GM19372 (cell line): ENCODE measurements at regions not wholly inside any gene's neighbourhood (a gene's known extent, or its start where the extent isn't known, plus 50 kb on each side); places are given as distances from the start of the nearest gene placed in this dataset.
"Not testable (repeated sequence)": the region's sequence is repeated elsewhere in the genome, so short reads cannot be mapped to it uniquely, and the experiment has no call there.

Experiments used
- ATAC-seq: cut with Tn5 transposase; IDR thresholded peaks from one replicate; pipeline ENCODE4 v1.9.1; 2021; ENCODE audit warnings: mild to moderate bottlenecking, low read depth, moderate library complexity; ENCODE audit not compliant: unreplicated experiment

DNA sequence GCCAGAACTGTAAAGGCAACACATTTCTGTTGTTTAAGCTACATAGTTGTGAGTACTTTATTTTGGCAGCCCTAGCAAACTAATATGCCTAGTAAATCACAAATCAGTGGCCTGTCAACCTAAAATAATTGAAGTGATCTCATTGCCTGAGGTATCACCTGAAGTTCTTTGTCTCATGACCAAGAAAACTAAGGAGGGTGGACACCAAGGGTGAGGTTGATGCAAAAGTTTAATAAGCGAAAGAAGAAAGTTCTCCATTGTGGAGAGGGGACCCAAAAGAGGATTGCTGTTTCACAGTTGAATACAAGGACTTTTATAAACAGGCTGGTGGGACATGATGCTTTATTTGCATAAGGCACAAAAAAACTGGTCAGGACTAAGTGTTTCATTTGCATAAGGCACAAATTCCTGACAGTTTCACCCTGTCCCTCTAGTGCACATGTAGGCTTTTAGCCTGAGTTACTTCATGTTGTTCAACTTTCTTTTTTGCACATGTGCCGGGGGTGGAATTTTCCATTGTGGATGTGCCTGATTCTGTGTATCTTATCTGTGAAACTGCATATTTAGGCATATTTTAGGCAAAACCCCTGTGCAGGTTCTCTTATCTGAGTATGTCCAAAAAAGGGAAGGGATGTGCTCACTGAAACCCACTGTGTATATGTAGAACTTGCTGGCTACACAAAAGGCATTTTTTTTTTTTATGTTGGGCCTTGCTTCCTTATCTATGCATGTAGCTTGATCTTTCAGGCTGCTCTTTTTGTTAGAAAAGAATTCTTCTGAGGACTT, 108.6 kb upstream of the RAI14 start:
- no peak for ATAC-seq

DNA sequence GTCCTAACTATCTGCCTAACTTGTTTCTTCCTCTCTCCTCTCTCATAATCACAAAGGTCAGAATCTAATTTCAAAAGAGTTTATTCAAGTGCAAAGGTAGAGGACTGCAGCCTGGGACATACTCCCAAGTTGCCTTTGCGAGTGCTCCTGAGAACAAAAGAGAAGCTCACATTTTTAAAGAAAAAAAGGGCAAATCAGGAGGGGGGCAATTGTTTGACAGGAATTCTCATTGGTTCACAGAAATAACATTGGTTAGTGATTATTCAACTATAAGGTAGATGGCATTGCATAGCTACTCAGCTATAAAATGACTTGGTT, 108.1 kb upstream of the RAI14 start:
- no peak for ATAC-seq

DNA sequence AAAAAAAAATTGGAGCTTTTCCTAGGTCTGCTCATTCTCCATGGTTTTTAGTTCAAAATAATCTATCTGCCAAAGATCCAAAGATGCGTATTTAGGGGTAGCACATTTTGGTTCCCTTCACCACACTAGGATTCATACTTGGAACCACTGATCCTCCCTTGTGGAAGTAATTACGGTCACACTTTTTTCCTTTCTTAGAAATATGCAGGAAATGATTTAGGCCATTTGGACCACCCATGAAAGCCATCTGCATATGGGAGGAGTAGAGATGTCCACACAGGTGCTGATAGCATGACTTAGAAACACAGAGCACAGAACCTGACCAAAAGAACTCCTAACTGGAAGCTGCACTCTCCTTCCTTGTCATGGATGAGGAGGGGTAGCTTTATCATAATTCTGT, 105.9 kb upstream of the RAI14 start:
- ATAC-seq: no peak

DNA sequence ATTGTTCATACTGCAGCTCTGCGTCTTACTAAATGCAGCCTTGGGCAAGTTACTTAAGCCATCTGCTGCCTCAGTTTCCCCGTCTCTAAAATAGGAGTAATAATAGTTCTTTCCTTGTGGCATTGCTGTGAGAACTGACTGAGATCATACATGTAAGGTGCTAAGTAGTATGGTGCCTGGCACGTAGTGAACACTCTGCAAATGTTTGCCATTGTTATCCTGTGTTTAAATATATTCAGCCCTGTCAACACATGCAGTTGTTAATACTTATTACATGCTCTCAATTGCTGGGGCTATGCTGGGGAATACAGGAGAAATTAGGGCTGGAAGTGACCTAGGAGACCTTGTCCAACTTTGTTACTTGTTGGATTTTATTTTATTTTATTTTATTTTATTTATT, 105.2 kb upstream of the RAI14 start:
- no peak for ATAC-seq

DNA sequence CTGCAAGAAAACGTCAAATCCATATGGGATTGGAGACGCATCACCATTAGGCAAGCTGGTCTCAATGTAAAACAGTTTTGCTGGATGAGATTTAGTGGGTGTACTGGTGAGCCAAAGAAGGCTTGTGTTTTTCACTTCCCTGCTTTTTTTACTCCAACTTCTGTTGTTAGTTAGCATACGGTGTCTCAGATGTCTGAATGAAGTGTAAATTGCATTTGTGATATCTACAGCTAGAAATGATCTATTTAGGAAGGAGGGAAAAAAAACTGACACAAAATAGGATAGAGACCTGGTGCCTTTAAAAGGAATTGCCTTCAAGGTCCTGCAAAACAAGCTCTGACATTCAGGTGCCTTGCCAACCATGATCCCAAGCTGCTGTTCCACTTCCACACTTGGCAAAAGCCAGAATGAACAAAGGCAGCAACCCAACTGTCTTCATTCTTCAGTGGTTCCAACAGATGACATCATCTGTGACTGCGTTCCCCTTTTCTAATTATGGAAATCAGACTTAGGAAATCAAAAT, 104.2 kb upstream of the RAI14 start:
- no peak for ATAC-seq

DNA sequence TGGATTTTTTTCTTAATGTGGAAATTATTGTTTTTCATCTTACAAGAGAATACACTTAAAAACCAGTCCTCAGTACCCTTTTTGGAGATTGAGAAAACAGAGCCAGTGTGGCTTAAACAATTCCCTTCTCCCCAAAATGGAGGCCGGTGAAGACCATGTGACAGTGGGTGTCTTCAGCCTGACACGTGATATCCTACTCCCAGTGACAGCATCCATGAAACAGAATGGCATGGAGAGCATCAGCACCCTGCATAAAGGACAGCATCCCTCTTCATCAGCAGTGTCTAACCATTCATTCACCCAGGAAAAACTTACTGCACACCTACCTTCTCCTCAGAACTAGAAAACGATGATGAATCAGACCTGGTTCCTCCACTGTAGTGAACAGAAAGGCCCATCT, 103.4 kb upstream of the RAI14 start:
- no peak for ATAC-seq

DNA sequence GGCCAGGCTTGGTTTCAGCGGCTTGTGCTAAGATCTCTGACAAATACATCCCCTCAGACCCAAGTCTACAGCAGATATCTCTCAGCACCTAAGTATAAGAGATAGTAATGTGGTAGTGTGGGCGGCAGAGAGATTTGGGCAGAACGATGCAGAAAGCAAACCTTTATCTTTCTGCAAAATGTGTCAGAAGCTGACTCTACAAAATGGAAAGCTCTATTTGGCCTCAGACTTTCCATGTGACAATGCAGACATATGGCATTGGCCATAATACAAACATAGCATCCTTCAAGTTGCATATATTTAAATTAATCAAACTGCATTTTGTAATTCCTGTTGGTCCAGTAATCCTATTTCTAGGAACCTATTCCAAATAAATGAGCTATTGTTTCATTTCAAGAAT, 102.5 kb upstream of the RAI14 start:
- no peak for ATAC-seq

DNA sequence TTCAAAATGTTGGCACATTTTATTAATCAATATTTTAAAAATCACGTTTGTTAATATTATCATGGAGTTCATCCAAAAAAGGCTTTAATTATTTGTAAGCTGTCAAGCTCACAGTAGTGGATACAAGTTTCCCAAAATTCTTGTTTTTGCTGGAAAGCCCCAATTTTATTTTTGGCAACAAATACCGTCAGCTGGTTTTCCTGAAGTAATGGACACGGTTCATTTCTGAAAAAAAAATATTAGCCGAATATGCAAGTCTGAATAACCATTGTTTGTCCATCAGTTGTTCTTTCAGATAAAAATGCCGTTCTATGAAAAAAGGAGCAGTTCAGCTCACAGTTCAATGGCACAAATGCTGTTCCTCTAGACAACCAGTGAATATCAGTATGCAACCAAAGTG, 101.5 kb upstream of the RAI14 start:
- ATAC-seq: no peak

DNA sequence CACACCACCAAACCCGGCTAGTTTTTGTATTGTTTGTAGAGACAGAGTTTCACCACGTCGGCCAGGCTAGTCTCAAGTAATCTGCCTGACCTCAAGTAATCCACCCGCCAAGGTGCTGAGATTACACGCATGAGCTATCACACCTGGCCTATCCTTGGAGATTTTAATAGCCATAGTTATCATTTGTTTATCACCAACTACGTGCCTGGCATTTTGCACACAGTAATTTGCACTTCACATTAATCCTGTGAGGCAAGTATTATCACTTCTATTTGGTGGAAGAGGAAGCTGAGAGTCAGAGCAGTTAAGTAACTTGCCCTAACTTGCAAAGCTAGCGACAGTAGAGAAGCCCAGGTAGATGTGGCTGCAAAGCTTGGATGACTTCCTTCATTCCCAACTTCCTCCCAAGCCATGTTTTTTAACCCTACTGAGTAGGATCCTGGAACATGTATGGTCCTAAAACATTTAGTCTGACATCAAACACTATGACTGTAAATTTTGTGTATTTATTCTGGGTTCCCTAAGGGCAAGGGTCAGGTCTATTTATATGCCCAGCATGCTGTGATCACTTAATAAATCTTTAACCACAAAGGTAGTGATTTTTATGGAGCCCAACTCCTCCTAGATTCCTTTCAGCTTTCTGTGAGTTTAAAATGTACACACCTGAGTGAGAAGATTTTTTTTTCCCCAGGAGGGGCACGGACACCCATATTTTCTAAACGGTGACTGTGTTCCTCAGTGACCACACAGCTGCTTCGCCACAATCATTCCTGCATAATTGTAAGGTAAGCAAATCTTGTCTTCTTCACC, 100.2 kb upstream of the RAI14 start:
- no peak for ATAC-seq

DNA sequence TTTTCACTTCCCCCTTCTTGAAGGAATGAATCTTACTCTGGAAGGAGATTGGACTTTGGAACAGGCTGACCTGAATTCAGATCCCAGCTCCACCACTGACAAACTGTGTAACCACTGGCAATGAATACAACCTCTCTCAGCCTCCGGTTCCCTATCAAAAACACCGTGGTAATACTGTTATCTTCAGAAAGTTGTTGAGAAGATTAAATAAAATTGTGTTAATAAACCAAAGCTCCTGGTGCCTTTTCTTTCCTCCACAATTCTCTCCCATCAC, 99.7 kb upstream of the RAI14 start:
- no peak for ATAC-seq

DNA sequence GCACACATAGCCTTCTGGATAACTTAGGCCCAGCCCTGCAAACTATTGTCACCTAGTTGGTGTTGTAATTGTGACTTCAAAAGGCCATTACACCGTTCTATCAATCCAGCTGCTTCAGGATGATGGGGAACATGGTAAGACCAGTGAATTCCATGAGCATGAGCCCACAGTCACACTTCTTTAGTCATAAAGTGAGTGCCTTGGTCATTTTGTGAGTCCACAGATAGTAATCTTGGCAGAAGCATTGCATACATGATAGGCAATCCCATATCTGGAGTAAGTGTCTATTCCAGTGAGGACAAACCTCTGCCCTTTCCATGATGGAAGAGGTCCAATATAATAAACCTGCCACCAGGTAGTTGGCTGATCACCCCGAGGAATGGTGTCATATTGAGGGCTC, 94.5 kb upstream of the RAI14 start:
- not testable (repeated sequence) for ATAC-seq

DNA sequence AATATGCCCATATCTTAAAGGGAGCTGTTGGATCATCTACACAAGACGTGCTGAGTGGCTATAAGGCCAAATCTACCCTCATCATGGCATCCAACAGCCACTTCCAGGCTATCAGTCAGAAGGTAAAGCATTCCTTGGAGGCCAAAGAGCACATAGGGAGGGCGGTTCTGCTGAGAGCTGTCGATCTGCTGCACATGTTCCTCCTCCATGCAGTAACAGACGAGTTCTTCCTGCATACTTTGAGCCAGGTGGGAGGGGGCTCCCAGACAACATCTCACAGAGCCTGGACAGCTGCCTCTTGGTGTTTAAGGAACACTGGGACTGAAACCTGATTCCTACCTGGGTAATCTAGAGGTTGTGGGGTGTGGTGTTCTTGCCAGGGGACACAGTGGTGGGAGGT, 93.3 kb upstream of the RAI14 start:
- ATAC-seq: no peak

DNA sequence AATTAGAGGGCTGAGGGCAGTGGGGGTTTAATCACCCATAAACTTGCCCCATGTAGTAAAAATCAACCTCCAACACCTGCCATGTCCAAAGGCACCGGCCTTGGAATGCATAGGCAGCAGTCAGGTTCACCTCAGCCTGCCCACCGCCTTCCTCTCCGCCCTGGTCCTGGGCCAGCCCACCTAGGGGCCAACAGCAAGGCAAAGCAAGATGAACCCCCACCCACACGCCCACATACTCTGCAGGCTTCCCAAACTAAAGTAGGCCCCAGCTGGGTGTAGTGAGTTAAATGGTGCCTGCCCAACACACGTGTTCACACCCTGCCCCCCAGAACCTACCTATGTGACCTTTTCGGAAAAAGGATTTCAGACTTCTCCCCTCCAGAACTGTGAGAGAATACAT, 92.9 kb upstream of the RAI14 start:
- ATAC-seq: no peak

DNA sequence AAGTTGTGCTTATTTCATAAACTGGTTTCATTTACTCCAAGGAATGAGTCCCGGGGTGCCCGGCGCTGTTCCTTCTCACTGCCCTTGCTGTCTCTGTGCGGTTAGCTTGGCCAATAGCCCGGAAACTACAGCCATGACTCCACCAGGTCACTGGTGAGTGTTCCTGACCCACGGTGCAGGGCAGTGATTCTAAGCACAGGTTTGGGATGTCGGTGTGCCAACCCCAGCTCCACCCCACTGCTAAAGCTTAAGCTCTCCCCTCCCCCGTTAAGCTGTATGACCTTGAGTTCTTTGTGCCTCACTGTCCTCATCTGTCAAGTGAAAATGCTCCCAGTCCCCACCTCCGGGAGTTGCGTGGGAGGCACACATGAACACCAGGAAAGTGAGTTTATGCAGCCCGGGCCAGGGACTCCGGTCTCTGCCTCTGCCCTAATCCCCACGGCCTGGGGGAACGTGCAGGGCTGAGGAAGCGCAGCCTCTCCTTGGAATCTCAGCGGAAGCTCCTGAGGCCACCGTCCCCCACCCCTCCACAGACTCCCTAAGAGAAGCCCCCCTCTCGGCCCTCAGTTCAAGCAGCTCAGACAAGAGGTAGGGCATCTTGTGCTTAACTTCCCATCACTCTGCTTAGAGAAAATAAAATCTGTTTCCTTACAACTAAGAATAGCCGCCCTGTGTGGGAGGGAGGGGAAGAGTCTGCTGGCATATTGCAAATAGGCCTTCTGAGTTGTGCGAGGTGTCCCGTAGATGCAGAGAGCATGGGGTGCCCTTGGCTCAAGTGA, 92.0 kb upstream of the RAI14 start:
- ATAC-seq: no peak

DNA sequence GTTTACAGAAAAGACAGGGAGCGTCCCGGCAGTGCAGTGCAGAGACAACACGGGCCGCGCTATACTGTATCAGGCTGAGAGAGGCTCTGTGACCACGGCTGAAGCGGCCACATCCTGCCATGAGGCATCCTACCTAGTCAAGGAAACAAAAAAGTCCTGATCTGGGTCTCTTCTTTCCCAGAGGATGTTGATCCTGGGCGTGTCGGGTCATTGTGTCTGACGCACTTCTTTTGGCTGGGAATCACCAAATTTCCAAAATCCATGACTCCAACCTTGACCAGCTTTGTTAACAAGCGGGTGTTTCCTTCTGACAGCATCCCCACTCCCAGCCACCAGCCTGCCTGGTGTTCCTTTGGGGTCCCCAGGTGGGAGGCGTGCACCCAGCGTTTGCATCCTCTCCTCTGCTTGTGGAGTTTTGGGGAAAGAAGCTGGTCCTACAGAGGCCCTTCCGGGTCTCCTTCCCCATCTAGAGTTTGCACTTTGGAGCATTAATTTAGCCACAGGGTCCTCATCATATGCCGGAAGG, 91.4 kb upstream of the RAI14 start:
- no peak for ATAC-seq

DNA sequence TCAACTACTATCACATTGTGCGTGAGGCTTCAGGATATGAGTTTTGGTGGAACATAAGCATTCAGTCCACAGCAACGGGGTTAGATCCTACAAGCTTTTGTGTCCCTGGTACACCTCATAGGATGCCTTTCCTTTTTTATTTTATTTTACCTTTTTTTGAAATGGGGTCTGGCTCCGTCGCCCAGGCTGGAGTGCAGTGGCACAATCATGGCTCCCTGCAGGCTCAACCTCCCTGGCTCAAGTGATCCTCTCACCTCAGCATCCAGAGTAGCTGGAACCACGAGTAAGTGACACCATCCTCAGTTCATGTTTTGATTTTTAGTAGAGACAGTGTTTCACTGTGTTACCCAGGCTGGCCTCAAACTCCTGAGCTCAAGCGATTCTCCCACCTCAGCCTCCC, 86.0 kb upstream of the RAI14 start:
- no peak for ATAC-seq

DNA sequence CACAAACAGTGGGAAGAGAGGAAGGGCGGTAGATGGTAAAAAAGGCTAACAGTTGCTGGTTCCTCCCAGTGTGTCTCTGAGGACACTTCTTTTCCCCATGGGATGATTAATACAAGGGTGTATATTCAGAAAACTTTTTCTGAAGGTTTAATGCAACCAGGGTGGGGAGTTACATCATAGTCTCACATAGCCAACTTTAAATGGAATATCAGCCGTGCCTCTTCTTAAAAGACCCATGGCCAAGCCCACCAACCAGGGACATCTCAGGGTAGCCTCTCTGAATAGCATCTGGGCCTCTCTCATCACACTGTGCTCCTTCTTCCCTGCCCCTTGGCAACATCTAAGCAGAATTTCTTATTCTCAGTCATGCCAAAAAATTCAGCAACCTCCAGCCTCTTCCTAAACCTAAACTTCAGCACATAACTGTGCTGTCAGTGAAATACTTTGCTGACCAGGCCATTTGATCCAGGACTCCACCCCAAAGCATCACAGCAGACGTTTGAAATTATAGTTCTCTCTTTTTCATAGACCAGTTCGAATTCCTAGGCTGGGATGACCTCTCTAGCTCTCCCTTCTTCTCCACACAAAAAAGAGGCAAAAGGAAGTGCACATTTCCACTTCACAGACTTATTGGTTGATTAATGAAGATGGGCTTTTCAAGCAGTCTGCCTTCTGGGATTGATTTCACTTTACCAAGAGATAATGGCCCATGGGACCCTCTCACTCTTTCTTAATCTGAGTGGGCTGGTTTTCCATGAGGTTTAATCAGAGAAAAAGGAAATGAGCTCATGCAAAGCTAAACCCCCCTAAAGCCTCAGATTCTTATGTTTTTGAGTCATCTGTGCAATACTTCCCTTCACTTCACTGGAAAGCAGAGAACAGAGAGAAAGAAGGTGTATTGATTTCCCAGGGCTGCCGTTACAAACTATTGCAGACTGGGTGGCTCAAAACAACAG, 85.1 kb upstream of the RAI14 start:
- ATAC-seq: no peak

DNA sequence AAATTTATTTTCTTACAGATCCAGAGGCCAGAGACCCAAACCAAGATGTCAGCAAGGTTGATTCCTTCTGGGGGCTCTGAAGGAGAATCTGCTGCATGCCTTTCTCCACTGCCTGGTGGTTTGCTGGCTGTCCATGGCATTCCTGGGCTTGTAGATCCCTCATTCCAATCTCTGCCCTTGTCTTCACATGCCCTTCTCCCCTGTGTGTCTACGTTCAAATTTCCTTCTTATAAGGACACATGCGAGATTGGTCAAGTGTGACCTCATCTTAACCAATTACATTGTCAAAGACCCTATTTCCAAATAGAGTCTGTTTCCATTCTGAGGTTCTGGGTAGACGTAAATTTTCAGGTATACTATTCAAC, 84.5 kb upstream of the RAI14 start:
- ATAC-seq: no peak

DNA sequence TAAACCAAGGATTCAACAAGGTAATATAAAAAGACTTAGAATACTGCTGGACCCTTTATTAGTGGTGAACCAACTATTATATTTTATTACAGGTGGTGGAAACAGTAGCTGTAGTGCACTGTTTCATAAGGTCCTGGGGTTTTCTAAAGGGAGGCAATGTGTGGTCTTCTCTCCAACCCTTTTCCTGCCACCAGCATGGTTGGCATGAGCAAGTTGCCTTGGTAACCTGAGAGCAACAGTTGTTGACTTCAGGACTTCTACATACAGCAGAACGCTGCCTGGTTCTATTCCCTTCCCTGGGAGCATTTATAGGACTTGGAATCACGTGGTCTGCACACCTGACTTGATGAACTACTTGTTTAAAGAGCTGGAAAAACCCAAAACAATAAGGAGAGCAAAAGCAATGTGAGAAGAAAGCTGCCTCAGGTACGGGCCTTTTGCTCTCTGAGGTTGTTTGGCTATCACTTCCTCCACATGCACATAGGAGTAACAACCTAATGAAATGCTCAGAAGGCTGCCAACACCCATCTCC, 81.1 kb upstream of the RAI14 start:
- ATAC-seq: no peak
